Testis (tissue), 2 donors: ENCODE measurements at regions not wholly inside any gene's neighbourhood (a gene's known extent, or its start where the extent isn't known, plus 50 kb on each side); places are given as distances from the start of the nearest gene placed in this dataset.

Source experiments
- DNase-seq: peaks from one replicate; pipeline ENCODE4 v3.0.0-alpha.2; 2019
- H3K27ac ChIP-seq, 2 donors: fragments of 200-600 bp; sonication (generic); one replicate each; pipeline ENCODE4 v1.5.1; 2019
- H3K27me3 ChIP-seq: fragments of 200-600 bp; sonication (generic); one replicate; pipeline ENCODE4 v1.5.1; 2019
- H3K36me3 ChIP-seq: fragments of 200-600 bp; sonication (generic); one replicate; pipeline ENCODE4 v1.5.1; 2017; ENCODE audit warnings: low read depth; ENCODE audit errors: missing control alignments
- H3K4me1 ChIP-seq: fragments of 200-600 bp; sonication (generic); one replicate; pipeline ENCODE4 v1.5.1; 2019
- H3K4me3 ChIP-seq, 2 donors: fragments of 200-600 bp; sonication (generic); one replicate each; pipeline ENCODE4 v1.5.1; 2017 to 2019
- H3K9me3 ChIP-seq: fragments of 200-600 bp; sonication (generic); one replicate; pipeline ENCODE4 v1.5.1; 2017
- POLR2A ChIP-seq: fragments of 450-650 bp; IDR thresholded peaks from one replicate; pipeline ENCODE4 v1.6.1; 2017; ENCODE audit warnings: antibody characterized with exemption, mild to moderate bottlenecking, moderate library complexity
- WGBS, 2 donors: methylation state at CpG; one replicate each; pipeline ENCODE4 v1.1.5; 2018; 5-methylcytosine and 5-hydroxymethylcytosine counted together
- intact Hi-C: fragments of 100-400 bp; cut with DNase I; formaldehyde crosslinking; loops from one replicate; pipeline ENCODE4 v1.15.1; 2023; ENCODE audit warnings: low total_unique reads
- TF ChIP-seq, protein P1 (sequence below), 3 experiments: fragments of 450-650 bp in 2 of 3; fragments of 200-600 bp in 1 of 3; sonication (generic) in 1 of 3; IDR thresholded peaks; one replicate each; pipeline ENCODE4 v1.5.1; 2016 to 2019; ENCODE audit warnings: antibody characterized with exemption in 3 of 3, mild to moderate bottlenecking in 2 of 3, moderate library complexity in 1 of 3

DNA sequence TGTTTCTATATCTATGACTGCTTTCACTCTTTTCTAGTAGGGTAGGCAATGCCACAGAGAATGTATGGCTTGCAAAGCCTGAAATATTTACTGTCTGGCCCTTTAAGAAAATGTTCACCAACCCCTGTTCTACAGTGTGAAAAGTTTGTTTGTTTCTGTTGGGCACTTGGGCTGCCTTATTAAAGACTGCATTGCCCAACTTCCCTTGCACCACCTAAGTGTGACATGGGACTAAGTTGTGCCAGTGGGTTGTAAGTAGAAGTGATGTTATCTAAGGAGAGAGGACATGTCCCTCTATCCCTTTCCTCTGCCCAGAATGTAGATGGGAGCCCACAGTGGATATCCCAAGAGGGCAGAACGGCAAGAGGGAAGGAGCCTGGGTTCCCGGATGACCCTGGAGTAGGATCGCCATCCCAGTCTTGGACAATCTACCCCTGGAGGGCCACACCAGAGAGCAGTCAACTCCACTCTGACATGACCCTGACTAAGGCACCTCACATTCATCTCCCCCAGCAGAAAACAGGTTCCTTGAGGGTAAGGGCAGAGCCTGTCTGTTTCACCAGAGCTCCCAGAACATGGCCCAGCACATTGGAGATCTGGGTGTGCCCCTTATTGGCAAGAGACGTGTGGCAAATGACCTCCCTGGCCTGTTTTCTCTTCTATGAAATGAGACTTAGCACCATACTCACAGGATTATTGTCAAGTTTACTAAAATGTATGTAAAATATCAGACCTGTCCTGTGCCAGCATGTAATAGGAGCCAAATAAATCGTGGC is 138.8 kb downstream of the SMAD6 start:
- 60 to 86% methylated on average over 5 of the region's 5 CpGs for WGBS, 2 donors
- Histone ChIP-seq H3K9me3 (no peaks in the 10 kb centered on the region), H3K4me1 (peaks cover 7% of the 10 kb centered on the region), H3K36me3 (no peaks in the 10 kb centered on the region), H3K4me3 (no peak overlapping the region), H3K27me3 (no peaks in the 10 kb centered on the region), H3K27ac (no peak overlapping the region)
- intact Hi-C loops, result loop anchor here (10.0 kb wide), 1 partner anchor 136 kb away; the partner anchor contains the start of gene SMAD6
- no peak for DNase-seq
- TF ChIP-seq POLR2A, result no peak
- TF ChIP-seq, protein P1, sequence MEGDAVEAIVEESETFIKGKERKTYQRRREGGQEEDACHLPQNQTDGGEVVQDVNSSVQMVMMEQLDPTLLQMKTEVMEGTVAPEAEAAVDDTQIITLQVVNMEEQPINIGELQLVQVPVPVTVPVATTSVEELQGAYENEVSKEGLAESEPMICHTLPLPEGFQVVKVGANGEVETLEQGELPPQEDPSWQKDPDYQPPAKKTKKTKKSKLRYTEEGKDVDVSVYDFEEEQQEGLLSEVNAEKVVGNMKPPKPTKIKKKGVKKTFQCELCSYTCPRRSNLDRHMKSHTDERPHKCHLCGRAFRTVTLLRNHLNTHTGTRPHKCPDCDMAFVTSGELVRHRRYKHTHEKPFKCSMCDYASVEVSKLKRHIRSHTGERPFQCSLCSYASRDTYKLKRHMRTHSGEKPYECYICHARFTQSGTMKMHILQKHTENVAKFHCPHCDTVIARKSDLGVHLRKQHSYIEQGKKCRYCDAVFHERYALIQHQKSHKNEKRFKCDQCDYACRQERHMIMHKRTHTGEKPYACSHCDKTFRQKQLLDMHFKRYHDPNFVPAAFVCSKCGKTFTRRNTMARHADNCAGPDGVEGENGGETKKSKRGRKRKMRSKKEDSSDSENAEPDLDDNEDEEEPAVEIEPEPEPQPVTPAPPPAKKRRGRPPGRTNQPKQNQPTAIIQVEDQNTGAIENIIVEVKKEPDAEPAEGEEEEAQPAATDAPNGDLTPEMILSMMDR (IDR thresholded peaks at IDR 0.05), result no peak

DNA sequence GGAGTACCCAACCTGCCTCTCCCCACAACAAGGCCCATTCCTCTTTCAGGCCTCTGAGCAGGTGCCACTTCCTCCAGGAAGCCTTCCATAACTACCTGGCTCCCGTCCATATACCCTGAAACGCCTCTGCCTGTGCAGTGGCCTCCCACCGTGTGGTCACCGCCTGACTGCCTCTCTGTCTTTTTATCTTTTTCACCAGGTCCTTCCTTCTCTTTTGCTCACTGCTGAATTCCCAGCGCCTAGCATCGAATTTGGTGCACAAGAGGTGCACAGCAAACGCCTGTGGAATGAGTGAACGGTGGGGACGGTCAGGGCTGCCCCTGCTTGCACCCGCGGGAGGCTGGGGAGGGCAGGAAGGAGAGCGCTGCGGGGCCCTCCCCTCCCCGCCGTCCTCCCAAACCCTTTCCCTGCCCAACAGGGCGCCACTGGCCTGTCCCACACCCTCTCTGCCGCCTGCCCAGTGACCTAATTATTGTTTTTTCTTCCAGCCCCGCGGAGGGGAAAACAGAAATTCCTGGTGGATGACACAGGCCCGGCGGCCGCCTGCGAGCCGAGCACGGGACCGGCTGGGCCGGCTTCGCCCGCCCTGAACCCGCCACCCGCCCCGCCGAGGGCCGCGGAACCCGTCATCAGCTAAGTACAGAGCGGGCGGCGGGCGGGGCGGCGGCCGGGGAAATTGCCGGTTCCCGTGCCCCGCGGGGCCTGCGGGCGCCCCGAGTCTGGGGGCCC is 140.1 kb downstream of the SMAD6 start:
- Histone ChIP-seq H3K27ac (peak overlapping the region; percentile 69 to 92), H3K27me3 (no peaks in the 10 kb centered on the region), H3K9me3 (no peaks in the 10 kb centered on the region), H3K4me1 (peaks cover 7% of the 10 kb centered on the region), H3K4me3 (peak overlapping the region; percentile 44 to 60), H3K36me3 (no peaks in the 10 kb centered on the region)
- 4% methylated on average over 33 to 37 of the region's 50 CpGs for WGBS, 2 donors
- TF ChIP-seq, protein P1 (IDR thresholded peaks at IDR 0.05), result no peak
- TF ChIP-seq POLR2A, result no peak
- peak; percentile 78 for DNase-seq
- intact Hi-C loops, result loop anchor here (10.0 kb wide), 1 partner anchor 137 kb away; the partner anchor contains the start of gene SMAD6

DNA sequence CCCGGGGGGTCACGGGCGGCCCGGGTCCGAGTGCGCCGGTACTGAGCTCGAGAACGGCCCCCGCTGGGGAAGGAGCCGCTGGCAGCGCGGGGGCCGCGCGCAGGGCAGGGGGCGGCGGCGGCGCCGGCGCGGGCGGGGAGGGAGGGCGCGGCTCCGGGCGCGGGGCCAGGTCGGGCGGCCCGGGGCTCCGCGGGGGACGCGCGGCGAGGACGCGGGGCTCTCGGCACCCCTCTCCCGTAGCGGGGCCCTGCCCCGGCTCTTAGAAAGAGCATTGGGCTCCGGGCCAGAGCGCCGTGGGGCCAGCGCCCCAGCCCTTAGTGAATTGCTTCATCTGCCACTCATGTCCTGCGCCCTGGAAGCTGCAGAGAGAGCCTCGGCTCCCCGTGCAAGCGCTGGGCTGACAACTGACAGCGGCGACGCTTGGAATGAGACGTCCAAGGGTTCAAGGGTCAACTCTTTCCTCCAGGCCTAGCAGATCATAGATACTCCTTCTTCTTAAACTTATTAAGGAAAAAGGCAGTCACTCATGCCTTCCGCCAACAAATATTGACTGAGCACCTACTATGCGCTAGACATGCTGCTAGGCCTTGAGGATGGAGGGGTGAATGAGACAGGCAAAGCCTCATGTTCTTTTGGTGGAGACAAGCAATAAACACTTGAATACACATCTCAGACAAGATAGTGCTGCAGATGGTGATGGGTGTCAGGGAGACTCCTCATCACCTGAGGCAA is 140.8 kb downstream of the SMAD6 start:
- Histone ChIP-seq H3K27me3 (no peaks in the 10 kb centered on the region), H3K9me3 (no peaks in the 10 kb centered on the region), H3K4me3 (peak overlapping the region; percentile 44 to 60), H3K4me1 (peaks cover 7% of the 10 kb centered on the region), H3K36me3 (no peaks in the 10 kb centered on the region), H3K27ac (peak overlapping the region in 1 of 2 donors; percentile 92)
- intact Hi-C loops, result loop anchor here (10.0 kb wide), 1 partner anchor 138 kb away; the partner anchor contains the start of gene SMAD6
- peak; percentile 72 for DNase-seq
- TF ChIP-seq, protein P1 (IDR thresholded peaks at IDR 0.05), result no peak
- TF ChIP-seq POLR2A, result no peak
- 5 to 45% methylated on average over 2 to 38 of the region's 58 CpGs for WGBS, 2 donors

DNA sequence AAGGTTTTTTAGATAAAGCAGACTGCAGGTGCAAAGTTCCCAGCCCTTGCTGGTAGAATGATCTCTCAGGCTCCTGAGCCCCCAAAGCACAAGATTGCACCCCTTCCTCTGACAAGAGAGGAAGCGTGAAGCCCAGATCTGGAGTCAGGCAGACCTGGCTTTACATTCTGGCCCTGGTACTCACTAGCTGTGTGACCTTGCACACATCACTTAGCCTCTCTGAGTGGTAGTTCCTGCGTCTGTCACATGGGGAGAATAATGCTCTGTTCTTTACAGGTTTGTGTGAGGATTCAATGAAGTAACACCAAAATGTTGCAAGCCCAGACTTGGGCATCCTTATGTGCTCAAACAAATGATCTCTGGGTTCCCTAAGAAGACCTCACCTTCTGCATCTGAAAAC is 141.5 kb downstream of the SMAD6 start:
- DNase-seq, result no peak
- Histone ChIP-seq H3K9me3 (no peaks in the 10 kb centered on the region), H3K4me1 (peaks cover 7% of the 10 kb centered on the region), H3K27ac (no peak overlapping the region), H3K36me3 (no peaks in the 10 kb centered on the region), H3K27me3 (no peaks in the 10 kb centered on the region), H3K4me3 (no peak overlapping the region)
- TF ChIP-seq, protein P1 (IDR thresholded peaks at IDR 0.05), result no peak
- no peak for TF ChIP-seq POLR2A
- intact Hi-C loops, result loop anchor here (10.0 kb wide), 1 partner anchor 139 kb away; the partner anchor contains the start of gene SMAD6
- 19 to 82% methylated on average over 2 of the region's 2 CpGs for WGBS, 2 donors
